ENCODE measurements at regions not wholly inside any gene's neighbourhood (a gene's known extent, or its start where the extent isn't known, plus 50 kb on each side); places are given as distances from the start of the nearest gene placed in this dataset.
"Not testable (repeated sequence)": the region's sequence is repeated elsewhere in the genome, so short reads cannot be mapped to it uniquely, and the experiment has no call there.

DNA sequence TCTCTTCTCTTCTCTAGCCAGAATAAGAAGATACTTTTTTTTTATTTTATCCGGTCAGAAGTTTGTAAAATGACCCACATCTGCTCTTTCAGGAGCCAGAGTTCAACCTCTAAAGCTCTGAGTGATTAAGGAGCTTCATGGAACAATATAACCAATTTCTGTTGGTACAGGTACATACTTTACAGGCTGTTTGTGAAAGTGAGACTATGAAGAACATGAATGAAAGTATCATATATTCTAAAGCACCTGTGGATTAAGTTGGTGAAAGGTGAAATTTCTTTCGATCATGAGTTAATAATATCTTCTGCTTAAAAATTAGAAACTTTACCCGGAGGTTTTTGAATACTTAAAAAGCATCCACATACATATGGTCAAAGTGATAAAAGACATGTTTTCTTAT is 65.2 kb downstream of the DMRT2 start:
- no peak for DNase-seq

GRCh38 chr9:1117439-1117838 is 67.3 kb downstream of the DMRT2 start:
- DNase-seq, result no peak

DNA sequence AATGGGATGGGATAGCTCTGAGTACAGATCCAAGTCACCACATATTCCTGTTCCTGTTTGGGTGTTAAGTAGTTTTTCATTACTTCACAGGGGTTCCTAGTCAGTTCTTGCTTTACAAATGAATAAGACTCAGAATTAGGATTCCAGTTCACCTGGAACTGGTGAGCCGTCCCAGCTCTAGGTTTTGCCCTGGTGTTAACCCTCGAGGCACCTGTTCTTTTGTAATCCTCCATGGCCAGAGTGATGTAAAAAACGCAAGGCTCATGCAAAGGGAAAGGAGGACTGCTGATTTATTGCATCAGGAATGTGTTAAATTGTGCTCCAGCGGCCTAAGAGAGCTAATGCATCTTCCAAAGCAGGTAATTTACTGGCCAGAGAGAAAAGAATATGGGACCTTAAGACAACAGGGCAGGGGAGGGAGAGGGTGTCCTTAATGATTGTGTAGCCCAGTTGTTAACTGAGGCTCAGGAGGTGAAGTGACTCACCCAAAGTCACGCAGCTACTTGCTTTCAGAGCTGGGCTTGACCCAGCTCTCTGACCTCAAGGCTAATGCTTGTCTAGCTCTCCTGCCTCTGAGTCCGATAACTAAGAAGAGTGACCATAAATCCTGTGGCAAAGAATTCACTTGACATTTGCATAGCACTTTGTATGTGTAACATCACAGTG is 70.5 kb downstream of the DMRT2 start:
- no peak for DNase-seq

GRCh38 chr9:1125741-1126140 is 75.6 kb downstream of the DMRT2 start:
- DNase-seq, result no peak

DNA sequence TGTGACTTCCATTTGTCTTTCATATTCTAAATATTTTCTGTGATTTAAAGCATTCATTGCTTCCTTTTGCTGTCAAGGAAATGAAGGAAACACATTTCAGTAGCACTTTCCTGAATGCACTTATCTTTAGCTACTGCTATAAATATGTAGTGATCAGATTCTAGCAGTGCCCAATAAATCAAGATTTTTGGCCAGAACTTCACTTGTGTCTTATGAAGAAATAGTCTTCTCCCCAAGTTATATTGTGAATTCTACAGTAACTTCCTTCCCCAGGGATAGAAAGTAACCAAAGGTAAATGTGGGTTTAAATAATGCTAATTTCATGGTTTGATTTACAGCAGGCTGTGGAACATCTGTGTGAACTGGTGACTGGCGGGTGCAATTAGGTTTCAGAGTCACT is 77.9 kb downstream of the DMRT2 start:
- DNase-seq, result no peak

GRCh38 chr9:1129382-1129781 is 79.2 kb downstream of the DMRT2 start:
- DNase-seq, result no peak

DNA sequence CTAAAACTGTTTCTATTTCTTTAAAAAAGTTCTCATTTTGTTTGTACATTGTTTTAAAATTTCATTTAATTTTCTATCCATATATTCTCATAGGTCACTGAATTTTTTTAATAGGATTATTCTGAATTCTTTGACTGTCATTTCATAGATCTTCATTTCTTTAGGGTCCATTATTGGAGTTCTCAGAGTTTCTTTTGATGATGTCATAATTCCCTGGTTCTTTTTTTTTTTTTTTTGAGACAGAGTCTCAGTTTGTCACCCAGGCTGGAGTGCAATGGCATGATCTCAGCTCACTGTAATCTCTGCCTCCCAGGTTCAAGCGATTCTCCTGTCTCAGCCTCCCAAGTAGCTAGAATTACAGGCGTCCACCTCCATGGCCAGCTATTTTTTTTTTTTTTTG is 89.9 kb downstream of the DMRT2 start:
- no peak for DNase-seq

- no peak for DNase-seq
Observed at GRCh38 chr9:1151691-1152090, 101.5 kb downstream of the DMRT2 start.

- no peak for DNase-seq
Observed at GRCh38 chr9:1152171-1152570, 102.0 kb downstream of the DMRT2 start.

DNA sequence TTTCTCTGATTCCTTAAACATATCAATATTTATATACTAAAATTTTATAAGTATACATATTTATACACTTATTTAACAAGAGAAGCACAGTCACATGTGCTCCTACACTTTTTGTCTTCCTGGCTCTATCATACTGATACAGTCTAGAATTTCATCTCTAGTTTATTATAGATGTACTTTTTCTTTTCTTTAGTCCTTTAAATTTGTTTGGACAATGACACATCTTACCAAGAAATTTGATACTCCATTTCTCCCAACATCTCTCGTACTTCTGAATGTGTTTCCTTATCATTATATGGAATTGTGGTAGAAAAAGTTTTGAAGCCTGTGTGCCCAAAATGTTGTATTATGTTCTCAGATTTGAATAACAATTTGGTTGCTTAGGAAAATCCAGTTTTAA is 104.6 kb downstream of the DMRT2 start:
- no peak for DNase-seq

DNA sequence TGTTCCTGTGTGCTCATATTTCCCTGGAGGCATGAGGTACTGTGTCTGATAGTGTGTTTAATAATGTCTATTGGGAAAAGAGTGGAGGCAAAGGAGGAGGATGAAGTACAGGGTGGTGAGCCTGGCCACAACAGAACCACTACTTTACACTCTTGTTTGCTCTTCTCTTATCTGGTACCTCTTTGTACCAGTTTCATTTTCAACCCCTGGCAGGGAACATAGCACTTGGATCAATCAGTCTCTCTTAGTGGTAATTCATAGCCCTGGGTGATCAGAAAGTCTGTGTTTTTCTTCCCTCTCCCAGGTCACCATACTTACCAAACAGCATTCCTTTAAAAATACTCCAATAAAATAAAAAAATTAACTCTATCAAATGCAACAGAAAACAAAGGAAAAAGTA is 105.4 kb downstream of the DMRT2 start:
- DNase-seq, result no peak

- DNase-seq, result no peak
Observed at GRCh38 chr9:1156794-1157550, 106.8 kb downstream of the DMRT2 start.

- DNase-seq, result no peak
Observed at GRCh38 chr9:1157836-1158235, 107.7 kb downstream of the DMRT2 start.

- DNase-seq, result no peak
Observed at GRCh38 chr9:1170918-1171317, 120.8 kb downstream of the DMRT2 start.

DNA sequence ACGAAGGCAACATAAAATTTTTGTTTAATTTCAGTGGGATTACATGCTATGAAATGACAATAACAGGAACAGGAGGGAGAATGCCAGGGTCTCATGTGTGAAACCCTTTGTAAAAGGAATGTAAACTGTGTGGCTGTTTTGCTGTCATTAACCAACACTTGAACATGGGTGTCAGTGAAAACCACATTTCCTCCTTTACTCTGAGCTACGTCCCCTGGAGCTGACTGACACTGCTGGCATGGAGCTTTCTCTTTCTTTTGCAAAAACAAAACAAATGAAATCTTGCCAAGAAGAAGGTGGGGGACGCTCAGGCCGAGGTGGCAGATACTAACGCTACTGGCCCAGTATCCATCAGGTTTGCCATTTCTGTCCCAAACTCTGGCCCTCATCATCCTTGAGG is 121.4 kb downstream of the DMRT2 start:
- DNase-seq, result no peak

GRCh38 chr9:1173211-1173610 is 123.1 kb downstream of the DMRT2 start:
- DNase-seq, result no peak

DNA sequence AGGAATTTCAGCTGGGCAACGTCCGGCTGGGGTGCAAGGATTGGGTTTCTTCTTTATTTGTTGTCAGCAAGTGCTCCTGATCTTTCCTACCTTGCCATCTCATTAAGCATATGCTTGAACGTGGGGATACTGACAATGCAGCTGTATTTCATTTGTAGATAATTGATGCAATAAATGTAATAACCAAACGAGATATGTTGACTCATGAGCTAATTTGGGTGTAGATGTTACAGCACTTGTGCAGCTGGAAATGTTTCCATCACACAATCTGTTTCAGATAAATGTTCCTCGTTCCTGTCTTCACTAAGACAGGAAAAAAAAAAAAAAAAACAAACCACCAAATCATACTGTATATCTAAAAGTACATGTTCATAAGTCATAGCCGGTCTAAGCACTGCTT is 123.8 kb downstream of the DMRT2 start:
- no peak for DNase-seq

DNA sequence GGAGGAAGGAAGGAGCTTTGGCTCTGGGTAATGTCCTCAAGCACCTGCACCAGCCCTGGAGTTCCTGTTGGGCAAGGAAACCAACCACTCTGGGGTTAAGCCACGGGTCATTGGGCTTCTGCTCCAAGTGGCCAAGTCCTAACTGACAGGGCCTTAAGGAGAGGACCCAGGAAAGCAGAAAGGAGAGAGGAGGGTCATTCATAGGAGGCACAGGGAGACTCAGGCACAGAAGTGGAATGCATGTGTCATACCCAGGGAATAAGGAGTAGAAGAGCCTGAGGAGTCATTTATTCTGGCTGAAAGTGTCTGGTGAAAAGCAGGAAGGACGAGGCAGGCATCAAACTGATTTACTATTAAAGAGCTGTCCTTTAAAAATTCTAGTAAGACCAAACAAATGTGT is 129.2 kb downstream of the DMRT2 start:
- DNase-seq, result no peak

DNA sequence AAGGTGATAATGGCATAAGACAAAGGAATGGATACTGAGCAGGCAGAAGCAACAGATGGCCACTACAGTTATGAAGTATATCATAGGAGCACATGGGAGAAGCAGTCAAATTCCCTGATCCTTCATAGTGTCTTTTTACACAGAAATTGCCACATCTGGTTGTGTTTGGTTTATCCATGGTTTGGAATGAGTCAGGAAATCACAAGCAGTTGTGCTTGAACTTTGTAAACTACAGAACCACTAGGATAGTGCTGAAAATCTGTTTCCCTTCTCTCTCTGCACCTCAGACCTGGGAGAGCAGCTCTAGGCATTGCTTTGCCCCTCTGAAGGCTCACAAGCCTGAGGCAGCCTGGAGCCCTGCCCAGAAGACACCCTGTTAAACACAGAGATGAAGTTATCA is 134.0 kb downstream of the DMRT2 start:
- no peak for DNase-seq

GRCh38 chr9:1187137-1187536 is 137.0 kb downstream of the DMRT2 start:
- not testable (repeated sequence) for DNase-seq

- not testable (repeated sequence) for DNase-seq
Observed at GRCh38 chr9:1195636-1196035, 145.5 kb downstream of the DMRT2 start.

GRCh38 chr9:1198085-1198484 is 147.9 kb downstream of the DMRT2 start:
- no peak for DNase-seq

- DNase-seq, result no peak
Observed at GRCh38 chr9:1200847-1201251, 150.7 kb downstream of the DMRT2 start.

DNA sequence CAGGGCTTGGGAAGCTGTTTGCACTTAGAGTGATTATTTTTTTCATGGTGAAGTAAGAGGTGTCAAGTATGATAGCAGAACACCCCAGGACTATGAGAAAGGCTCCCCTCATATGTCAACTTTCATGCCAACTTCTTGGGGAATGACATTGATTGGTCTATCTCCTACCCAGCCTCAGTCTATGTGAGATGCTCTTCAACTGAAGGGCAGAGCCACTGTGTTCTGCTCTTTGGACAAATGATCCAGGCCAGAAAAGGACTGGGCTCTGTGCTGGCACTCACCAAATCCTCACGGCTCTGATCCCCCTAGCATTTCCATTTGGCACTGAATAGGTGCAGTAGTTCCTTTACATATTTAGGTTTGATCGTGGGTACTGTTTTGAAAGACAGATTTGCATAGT is 151.1 kb downstream of the DMRT2 start:
- DNase-seq, result no peak

GRCh38 chr9:1201901-1202300 is 151.7 kb downstream of the DMRT2 start:
- no peak for DNase-seq

Measured in suppressor macrophage treated with lipopolysaccharide for 4 hours (primary cell).